HG03139 (cell line): ENCODE measurements at regions not wholly inside any gene's neighbourhood (a gene's known extent, or its start where the extent isn't known, plus 50 kb on each side); places are given as distances from the start of the nearest gene placed in this dataset.

Experiments used
- ATAC-seq: cut with Tn5 transposase; IDR thresholded peaks from one replicate; pipeline ENCODE4 v1.9.1; 2021; ENCODE audit not compliant: unreplicated experiment

DNA sequence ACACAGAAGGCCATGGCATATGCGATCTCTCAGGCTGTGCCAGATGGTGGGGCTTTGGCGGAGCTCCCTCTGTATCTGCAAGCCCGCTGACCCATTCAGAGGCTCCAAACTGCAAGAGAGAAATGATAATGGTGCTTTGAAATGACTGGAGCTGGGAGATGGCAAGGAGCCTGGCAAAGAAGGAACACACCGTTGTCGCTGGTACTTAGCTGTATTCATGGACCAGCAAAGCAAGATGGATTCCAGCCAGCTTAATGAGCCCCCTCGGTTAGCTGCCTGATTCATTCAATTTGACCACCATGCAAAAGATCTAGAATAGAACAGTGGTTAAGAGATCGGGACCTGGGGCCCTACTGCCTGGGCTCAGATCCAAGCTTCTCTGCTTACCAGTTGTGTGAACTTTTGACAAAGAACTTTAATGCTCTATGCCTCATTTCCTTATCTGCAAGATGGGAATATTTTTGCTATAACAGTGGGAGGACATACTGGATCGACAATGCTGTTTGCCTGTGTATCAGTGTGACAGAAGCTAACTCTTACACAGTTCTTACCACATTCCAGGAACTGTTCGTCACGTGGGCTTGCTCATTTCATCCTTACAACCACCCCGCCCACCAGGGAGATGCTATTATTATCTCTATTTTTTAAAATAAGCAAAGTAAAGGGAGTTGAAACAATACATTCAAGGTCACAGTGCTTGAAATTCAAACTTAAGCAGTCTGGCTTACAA is 317.8 kb upstream of the SULF2 start:
- ATAC-seq = no peak

DNA sequence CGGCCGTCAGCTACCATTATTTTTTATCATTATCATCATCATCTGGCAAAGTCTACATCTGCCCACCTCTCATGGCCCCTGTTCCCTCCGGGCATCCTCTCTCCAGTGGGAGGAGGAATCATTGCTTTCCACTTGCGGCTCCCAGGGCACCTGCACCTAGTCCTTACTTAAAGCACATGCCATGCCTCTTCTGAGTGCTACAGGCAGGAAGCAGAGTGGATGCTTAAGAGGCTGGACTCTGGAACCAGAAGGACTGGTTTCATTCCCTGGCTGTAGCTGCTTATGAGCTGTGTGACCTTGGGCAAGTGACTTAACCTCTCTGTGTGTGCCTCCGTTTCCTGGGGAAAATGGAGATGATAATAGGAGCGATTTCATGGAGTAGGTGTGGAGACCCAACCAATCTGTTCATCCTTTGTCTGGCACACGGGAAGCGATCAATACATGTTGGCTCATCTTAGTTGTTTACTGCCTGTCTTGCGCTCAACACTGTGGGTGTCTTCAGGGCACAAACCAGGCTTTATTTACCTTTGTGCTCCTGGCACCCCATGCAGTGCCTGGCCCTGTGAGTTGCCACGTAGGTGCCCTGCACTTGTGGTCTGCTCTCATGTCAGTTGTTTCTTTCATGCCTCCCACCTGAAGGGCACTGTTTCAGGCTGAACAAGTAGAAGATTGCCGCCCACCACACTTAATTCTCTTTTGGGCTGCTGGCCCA is 317.0 kb upstream of the SULF2 start:
- no peak for ATAC-seq

DNA sequence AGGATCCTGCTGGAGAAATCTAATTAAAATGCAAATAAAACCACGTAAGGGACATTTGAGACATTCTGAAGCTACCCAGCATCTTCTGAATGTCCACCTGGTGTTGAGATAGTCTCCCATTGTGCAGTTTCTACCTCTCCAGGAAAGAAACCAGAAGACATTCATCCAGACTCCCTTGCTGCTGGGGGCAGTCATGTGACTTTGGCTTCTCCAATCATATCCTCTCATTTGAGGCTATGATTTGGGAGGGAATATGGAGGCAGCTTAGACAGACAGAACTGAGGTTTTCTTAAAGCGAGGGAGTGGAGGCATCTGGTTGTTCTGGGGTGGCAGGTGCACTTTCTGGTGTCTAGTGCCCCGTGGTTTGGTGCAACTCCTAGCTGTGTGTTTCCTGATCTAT is 315.2 kb upstream of the SULF2 start:
- ATAC-seq = no peak

DNA sequence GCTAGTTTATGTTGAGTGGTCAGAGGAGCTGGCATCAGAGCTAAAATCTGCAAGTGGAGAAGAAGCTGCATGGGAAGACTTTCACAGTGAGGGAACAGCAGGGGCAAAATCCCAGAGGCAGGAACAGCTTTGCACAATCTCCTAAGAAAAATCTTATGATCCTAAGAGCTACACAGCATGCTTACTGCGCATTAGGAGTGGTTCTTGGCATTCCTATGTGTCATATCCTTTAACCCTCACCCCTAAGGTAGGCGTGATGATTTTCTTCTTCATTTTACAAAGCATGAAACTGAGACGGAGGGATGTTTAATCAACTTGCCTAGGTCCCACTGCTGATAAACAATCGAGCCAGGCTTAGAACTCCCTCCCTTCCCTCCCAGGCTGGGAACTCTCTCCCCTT is 313.6 kb upstream of the SULF2 start:
- ATAC-seq = no peak

DNA sequence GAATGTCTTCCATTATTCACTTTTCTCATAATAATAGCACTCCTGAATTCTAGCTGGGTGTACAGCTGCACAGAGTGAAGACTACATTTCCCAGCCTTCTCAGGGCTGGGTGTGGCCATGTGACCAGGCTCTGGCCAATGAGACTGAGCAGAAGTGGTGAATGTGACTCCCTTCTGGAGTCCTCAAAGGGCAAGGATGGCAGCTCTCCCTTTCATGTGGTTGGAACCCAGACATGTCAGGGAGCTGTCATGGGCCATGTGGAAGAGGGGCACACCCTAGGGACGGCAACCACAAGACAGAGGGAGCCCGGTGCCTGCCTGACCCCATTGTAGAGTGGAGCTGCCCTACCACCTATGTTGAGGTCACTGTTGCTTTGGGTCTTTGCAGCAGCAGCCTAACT is 312.8 kb upstream of the SULF2 start:
- no peak for ATAC-seq

DNA sequence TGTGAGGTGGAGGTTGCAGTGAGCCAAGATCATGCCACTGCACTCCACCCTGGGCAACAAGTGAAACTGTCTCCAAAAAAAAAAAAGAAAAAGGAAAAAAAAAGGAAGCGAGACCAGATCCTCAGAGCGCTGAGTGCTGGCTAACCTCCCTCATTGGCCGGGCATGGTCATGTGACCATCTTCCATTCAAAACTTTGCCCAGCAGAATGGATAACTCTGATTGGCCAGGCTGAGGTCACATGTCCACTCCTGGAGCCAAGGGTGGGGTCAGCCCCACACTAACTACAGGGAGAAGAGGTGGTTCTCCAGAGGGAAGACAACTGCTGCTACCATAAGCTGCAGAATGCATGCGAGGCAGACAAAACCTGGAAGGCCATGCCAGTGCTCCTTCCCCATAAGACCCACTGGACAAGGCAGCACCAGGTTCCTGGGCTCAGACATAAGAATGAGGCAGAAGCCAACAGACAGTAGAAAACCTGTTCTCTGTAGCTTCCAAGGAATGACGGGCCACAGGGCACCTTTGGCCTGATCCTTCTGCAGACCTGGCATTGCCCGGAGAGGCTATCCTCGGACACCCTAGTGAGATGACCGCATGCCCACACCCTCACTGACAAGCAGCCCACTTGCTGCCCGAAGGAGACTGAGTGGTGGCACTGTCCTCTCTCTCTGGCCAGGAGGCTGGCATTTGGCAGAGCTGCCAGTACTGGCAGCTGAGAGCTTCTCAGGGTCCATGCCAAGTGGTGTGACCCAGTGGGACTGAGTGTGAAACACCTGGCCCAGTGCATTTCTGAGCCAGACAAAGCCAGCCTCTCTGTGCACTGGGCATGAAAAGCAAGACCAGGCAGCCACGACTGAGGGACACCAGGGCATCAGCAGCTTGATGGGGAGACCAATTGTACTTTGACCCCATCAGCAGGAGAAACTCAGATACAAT is 311.9 kb upstream of the SULF2 start:
- ATAC-seq = no peak

DNA sequence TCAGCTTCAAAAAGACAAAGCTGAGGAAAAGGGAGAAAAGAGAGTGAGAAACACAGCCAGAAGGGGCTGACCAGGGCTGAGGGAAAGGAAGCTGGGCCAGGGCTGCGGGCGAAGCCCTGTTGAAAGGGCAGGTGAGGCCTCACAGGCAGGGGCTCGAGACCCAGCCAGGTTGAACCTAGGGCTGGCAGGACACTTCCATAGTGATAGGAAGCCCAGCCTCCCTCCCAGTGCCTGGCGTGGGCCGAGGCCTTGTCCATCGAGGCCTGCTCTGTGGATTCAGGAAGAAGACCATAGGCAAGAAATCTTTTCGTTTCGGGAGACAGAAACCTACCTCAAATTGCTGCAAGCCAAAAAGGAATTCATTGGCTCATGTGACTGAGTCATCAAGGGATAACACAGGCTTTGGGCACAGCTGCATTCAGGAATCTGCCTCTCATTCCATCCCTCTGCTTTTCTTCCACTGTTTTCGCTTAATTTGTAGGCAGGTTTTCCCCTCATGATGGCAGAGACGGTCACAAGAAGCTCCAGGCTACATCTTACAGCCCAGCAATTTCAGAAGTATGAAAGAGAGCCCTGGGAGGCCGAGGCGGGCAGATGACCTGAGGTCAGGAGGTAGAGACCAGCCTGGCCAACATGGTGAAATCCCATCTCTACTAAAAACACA is 311.1 kb upstream of the SULF2 start:
- ATAC-seq = no peak

DNA sequence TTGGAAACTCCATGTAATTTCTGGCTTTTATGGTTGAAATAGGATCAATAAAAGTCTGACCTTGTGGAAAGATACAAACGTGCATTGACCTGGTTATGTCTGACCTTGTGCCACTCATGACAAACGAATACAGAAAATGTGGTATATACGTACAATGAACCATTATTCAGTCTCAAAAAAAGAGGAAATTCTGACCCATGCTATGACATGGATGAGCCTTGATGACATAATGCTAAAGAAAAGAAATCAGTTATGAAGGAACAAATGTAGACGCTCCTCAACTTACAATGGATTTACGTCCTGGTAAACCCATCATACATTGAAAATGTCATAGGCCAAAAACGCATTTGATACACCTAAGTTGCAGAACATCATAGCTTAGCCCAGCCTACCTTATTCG is 309.7 kb upstream of the SULF2 start:
- no peak for ATAC-seq

DNA sequence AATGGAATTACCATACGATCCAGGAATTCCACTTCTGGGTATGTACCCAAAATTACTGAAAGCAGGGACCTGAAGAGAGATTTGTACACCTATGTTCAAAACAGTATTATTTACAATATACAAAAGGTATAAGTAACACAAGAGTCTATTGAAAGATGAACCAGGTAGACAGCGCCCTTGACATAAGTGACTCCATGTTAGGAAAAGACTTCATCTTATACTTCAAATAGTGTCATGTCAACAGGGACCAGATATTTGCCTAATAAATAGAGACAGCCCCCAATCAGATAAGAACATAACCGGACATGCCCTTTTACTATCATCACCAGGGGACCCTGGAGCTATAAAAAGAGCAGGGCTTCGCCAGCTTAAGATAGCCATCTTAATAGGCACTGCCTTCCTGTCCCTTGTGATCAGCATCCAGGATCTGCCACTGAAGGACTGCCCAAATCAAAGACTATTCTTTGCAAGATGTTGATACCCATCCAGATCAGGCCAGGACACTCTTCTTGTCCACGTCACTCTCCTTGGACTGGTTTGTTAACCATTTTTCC is 309.0 kb upstream of the SULF2 start:
- no peak for ATAC-seq

DNA sequence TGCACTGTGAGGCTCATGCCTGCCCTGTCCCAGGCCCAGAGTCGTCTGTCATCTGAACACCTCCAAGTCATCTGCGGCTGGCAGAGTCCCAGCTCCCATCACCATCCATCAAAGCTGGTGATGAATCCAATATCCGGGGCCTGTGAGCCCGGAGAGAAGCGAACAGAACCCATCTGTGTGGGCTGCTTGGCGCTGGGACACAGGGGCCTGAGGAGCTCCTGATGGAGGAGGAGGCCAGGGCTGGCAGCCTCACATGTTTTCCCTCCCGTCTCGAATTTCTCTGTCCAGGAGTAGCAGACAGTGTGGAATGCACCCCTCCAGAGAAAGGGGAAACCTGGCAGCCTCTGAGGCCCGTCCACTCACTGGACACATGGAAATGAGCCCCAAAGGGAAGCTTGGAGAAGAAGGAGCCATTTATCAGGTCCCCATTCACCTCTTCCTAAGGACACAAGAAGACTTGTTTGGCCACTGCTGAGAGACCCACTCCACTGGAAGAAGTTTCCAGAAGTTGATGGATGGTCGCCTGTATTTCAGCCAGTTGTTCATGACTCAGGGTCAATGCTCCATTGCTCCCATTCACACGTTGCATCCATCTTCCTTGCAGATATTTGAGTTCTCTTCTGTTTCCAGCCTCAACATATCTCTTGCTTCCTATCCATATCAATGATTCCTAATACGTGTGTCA is 307.5 kb upstream of the SULF2 start:
- no peak for ATAC-seq

DNA sequence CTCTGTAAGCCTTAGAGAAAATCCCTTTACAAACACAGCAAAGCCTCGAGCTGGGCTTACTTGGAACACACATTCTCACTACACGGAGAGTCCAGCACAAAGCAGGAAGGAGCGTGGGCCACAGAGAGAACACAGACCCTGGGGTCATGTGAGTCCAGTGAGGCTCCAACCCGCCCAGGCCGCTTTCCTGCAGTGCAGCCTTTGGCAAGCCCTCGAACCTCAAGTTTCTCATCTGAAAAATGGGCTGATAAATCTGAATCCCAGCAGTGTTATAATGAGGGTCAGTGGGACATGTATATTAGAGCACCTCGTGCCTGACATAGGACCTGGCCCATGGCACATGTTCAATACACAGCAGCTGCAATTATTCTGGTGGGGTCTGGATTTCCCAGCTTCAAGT is 305.5 kb upstream of the SULF2 start:
- no peak for ATAC-seq

DNA sequence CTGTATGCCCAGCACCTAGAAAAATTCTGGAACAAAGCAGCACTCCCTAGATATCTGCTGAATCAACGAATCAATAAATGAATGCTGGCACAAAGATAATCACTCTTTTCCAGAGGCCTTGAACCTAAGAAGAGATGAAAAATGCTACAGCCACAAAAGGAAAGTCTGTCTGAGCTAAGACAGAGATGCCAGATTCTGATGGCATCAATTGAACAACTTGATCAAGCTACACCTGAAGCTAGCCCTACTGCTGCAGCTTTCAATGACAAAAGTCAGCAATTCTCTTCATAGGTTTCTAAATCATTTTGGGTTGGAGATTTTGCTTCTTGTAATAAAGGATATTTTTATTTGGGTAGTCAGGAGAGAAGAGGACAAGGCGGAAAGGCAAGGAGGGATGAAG is 305.0 kb upstream of the SULF2 start:
- ATAC-seq = no peak

DNA sequence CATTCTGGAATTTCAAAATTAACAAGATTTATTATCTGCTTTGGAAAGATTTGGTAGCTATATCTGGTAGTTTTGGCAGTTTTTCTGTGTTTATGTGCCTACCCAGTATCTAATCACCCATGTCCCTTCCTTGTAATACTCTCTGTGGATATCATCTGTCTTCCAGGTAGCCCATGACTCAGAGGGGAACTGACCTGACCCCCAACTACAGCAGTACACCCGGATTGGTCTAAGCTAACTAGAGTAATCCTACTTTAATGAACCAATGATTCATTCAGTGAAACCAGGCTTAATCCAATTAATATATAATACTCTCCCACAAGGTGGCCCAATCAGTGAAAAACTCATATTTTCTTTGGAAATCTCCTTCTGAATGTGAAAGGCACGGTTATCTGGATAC is 295.3 kb upstream of the SULF2 start:
- ATAC-seq = no peak

DNA sequence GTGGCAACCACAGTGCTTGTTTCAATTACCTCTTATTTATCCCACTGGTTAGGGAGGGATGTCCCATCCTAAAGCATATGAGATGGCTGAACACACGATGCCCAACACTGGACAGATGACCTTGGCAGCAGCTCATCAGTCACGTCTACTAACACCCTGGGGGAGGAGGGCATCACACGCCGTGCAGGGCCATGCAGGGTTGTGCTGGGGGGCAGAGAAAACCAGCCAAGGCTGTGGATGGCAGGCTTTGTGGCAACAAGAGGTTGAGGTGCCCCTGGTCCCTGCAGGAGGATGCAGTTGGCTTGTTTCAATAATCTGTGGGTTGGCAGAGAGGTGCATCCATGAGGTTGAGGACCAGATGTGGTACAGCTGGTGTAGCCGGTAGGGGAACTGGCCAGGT is 293.7 kb upstream of the SULF2 start:
- no peak for ATAC-seq

DNA sequence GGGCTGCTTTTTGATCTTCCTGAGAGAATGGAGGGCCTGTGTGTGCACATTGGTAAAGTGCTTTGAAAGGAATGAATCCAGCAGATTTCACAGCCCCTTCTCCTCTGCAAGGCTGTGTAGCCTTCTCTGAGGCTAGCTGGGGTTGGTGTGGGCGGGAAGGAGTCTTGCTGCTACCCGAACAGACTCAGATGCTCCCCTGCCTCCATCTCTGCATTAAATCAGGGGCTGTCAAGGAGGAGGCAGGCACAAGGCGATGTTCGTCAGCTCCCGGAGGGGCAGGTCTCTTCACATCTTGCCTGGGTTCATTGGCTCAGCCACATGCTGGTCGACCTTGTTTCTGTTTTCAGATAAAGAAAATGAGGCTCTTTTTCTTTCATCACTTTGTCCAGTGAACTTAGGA is 291.5 kb upstream of the SULF2 start:
- no peak for ATAC-seq

DNA sequence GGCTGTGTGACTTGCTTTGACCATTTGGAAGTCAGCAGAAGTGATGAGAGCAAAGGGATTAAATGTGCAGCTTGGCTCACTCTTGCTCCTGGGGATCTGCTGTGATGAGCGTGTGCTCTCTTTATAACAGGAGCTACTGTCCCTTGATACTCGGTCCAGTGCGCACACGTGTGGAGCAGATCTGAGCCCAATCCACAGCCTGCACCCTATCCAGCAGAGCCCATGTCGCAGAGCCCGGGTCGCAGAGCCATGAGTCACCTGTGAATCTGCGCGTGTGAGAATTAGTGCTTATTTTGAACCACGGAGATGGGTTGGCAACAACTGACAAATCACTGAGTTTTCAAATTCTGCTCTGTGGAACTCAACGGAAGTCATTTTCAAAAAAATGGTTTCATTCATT is 291.0 kb upstream of the SULF2 start:
- ATAC-seq = no peak

DNA sequence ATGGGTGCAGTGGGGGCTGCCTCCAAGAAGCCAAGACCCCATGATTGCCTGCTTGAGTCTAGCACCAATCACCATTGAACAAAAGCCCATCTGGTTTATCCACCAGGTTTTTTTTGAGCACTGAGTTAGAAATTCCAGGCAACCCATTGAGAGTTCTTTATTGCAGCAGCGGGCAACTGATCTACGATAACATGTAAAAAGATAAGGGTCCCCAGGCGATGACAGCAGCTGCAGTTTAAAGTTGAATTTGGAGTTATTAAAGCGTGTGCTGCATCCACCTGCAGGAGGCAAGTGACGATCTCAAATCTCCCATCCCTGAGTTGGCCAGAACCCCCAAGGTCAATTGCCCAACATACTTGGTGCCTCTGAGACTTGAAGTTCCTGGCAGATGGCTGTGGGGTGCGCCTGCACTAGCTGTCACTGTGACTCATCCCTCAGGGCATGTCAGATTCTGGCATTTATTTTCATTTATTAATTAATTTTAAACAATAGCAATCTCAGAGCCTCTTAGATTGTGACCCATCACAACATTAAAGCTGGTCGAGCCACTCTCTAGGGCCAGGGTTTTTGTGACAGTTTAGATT is 290.4 kb upstream of the SULF2 start:
- no peak for ATAC-seq

DNA sequence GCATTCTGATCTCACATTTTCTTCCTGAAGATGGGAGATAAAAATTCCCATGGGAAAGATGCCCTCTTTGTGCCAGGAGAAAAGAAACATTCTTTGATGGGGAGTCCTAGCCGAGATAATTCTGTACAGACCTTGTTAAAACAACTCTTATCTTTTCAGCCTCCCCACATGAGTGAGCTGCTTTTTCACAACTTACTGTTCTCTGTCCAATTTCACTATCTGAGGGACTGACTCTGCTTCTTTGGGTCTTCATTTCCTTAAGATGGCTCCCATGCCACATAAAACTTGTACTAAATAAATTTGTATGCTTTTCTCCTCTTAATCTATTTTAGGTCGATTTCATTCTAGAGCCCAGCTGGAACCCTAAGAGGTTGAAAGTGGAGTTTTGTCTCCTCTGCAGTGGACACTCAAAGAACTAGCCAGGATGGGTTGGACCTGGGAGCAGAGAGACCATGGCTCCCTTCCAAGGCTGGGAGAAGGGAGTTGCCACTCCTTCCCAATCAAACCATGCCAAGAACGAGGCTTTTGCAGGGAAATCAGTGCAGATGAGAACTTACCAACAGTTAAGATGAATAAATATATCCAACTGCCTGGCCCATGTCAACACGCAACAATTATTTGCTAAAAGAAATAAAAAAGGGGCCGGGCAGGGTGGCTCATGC is 285.8 kb upstream of the SULF2 start:
- no peak for ATAC-seq

DNA sequence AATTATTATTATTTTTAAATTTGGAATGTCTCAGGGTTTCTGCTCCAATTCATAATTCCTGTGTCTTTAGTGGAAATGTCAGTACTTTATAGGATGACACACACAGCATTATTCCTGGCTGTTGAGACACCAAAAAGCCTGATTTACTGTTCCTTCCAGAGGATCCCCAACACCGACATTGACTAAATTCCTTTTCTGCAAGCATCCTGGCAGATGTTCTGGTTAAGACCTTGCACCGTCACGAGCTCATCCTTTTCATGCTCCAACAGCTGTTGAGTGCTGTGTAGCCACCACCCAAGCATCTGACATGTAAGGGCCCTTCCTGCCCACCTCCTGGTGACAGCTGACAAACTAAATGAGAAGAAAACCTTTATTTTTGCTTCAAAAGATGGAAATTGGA is 284.3 kb upstream of the SULF2 start:
- ATAC-seq = no peak

DNA sequence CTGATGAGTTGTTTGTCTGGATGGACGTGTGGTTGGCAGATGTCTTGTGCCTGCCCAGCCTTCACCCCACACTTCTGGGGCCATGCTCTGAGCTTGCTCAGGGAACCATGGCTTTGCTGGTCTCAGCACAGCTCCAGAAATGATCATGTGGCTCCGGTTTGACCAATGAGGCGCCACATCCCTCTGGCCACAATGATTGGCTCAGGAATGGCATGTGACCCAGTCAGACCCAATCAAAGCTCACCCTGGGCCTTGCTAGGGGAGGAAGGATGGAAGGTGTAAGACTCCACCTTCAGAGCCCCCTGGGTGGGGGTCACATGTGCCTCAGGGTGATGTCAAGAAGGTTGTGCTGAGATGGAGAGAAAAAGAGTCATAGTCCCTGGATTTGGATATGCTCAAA is 281.6 kb upstream of the SULF2 start:
- no peak for ATAC-seq
